Type B pancreatic cell (in vitro differentiated cells): ENCODE measurements at regions not wholly inside any gene's neighbourhood (a gene's known extent, or its start where the extent isn't known, plus 50 kb on each side); places are given as distances from the start of the nearest gene placed in this dataset.
"Not testable (repeated sequence)": the region's sequence is repeated elsewhere in the genome, so short reads cannot be mapped to it uniquely, and the experiment has no call there.

Experiments
- DNase-seq: peaks from one replicate; pipeline ENCODE4 v3.0.0; 2021; ENCODE audit warnings: mixed read lengths; ENCODE audit not compliant: unreplicated experiment; ENCODE audit errors: extremely low spot score
- H3K27ac Mint-ChIP-seq: 2 replicates; pipeline ENCODE4 v1.8.0; 2021; ENCODE audit warnings: mild to moderate bottlenecking, mixed read lengths
- H3K27me3 Mint-ChIP-seq: 2 replicates; pipeline ENCODE4 v1.8.0; 2021; ENCODE audit warnings: mixed read lengths
- H3K36me3 Mint-ChIP-seq: 2 replicates; pipeline ENCODE4 v1.8.0; 2021; ENCODE audit warnings: mixed read lengths
- H3K4me1 Mint-ChIP-seq: one replicate; pipeline ENCODE4 v1.8.0; 2021; ENCODE audit warnings: mixed read lengths; ENCODE audit not compliant: unreplicated experiment
- H3K4me3 Mint-ChIP-seq: 2 replicates; pipeline ENCODE4 v1.8.0; 2021; ENCODE audit warnings: mild to moderate bottlenecking, mixed read lengths
- H3K9me3 Mint-ChIP-seq: 2 replicates; pipeline ENCODE4 v1.8.0; 2021; ENCODE audit warnings: mixed read lengths
- CTCF ChIP-seq: fragments of 200-600 bp; sonication (generic); conservative IDR thresholded peaks from 2 replicates; pipeline ENCODE4 v1.5.0; 2021; ENCODE audit warnings: antibody characterized with exemption, mild to moderate bottlenecking

- no peaks in the 10 kb centered on the region for H3K27me3 Mint-ChIP-seq
- no peak overlapping the region for H3K27ac Mint-ChIP-seq
- H3K36me3 Mint-ChIP-seq, result no peaks in the 10 kb centered on the region
- H3K9me3 Mint-ChIP-seq, result no peaks in the 10 kb centered on the region
- H3K4me3 Mint-ChIP-seq, result no peak overlapping the region
- no peak for TF ChIP-seq CTCF
- peaks cover 10% of the 10 kb centered on the region for H3K4me1 Mint-ChIP-seq
- no peak for DNase-seq
Observed at GRCh38 chr13:33405371-33405770, 119.8 kb upstream of the STARD13 start.

- Mint-ChIP-seq H3K27ac (no peak overlapping the region), H3K27me3 (peaks cover 3% of the 10 kb centered on the region), H3K9me3 (no peaks in the 10 kb centered on the region), H3K36me3 (no peaks in the 10 kb centered on the region), H3K4me3 (no peak overlapping the region), H3K4me1 (no peaks in the 10 kb centered on the region)
- no peak for DNase-seq
- TF ChIP-seq CTCF, result no peak
Observed at GRCh38 chr13:33409673-33410510, 124.3 kb upstream of the STARD13 start.

- no peak overlapping the region for H3K4me3 Mint-ChIP-seq
- no peaks in the 10 kb centered on the region for H3K4me1 Mint-ChIP-seq
- no peaks in the 10 kb centered on the region for H3K36me3 Mint-ChIP-seq
- no peak overlapping the region for H3K27ac Mint-ChIP-seq
- no peak for DNase-seq
- H3K9me3 Mint-ChIP-seq, result no peaks in the 10 kb centered on the region
- H3K27me3 Mint-ChIP-seq, result peaks cover 3% of the 10 kb centered on the region
- no peak for TF ChIP-seq CTCF
Observed at GRCh38 chr13:33410619-33411018, 125.1 kb upstream of the STARD13 start.

- no peak for TF ChIP-seq CTCF
- Mint-ChIP-seq H3K4me3 (no peak overlapping the region), H3K36me3 (no peaks in the 10 kb centered on the region), H3K4me1 (no peaks in the 10 kb centered on the region), H3K9me3 (no peaks in the 10 kb centered on the region), H3K27me3 (peaks cover 3% of the 10 kb centered on the region), H3K27ac (no peak overlapping the region)
- DNase-seq, result no peak
Observed at GRCh38 chr13:33411312-33411711, 125.8 kb upstream of the STARD13 start.

- Mint-ChIP-seq H3K4me1 (no peaks in the 10 kb centered on the region), H3K4me3 (no peak overlapping the region), H3K27ac (no peak overlapping the region), H3K27me3 (no peaks in the 10 kb centered on the region), H3K36me3 (no peaks in the 10 kb centered on the region), H3K9me3 (no peaks in the 10 kb centered on the region)
- DNase-seq, result no peak
- no peak for TF ChIP-seq CTCF
Observed at GRCh38 chr13:33415822-33416221, 130.3 kb upstream of the STARD13 start.

- H3K36me3 Mint-ChIP-seq, H3K4me3 Mint-ChIP-seq, H3K9me3 Mint-ChIP-seq, H3K27me3 Mint-ChIP-seq, H3K27ac Mint-ChIP-seq, DNase-seq, H3K4me1 Mint-ChIP-seq: not testable (repeated sequence)
Observed at GRCh38 chr13:33418224-33418953, 132.8 kb upstream of the STARD13 start.

GRCh38 chr13:33420117-33420516 lies 134.6 kb upstream of the STARD13 start:
- not testable (repeated sequence) for H3K27ac Mint-ChIP-seq, H3K4me3 Mint-ChIP-seq, H3K27me3 Mint-ChIP-seq, H3K4me1 Mint-ChIP-seq, DNase-seq, H3K36me3 Mint-ChIP-seq, H3K9me3 Mint-ChIP-seq
